Smooth muscle cell (in vitro differentiated cells): ENCODE measurements at regions not wholly inside any gene's neighbourhood (a gene's known extent, or its start where the extent isn't known, plus 50 kb on each side); places are given as distances from the start of the nearest gene placed in this dataset.

Source experiments
- DNase-seq: peaks from one replicate; lab custom pipeline; 2025; ENCODE audit not compliant: unreplicated experiment; lab: John Stamatoyannopoulos, UW
- H2AFZ ChIP-seq: fragments of 200-600 bp; sonication (generic); 2 replicates; pipeline ENCODE4 v1.6.0; 2016; ENCODE audit warnings: antibody characterized with exemption, low read depth, mild to moderate bottlenecking
- H3F3A ChIP-seq: fragments of 200-600 bp; sonication (generic); 2 replicates; pipeline ENCODE4 v1.6.0; 2017; ENCODE audit warnings: antibody characterized with exemption, low read depth
- H3K27ac ChIP-seq: fragments of 200-600 bp; sonication (generic); 2 replicates; pipeline ENCODE4 v1.5.1; 2016; ENCODE audit warnings: low read depth, mild to moderate bottlenecking
- H3K27me3 ChIP-seq: fragments of 200-600 bp; sonication (generic); 2 replicates; pipeline ENCODE4 v1.6.1; 2016; ENCODE audit warnings: low read depth, mild to moderate bottlenecking
- H3K36me3 ChIP-seq: fragments of 200-600 bp; sonication (generic); 2 replicates; pipeline ENCODE4 v1.5.1; 2016; ENCODE audit warnings: low read depth
- H3K4me1 ChIP-seq: fragments of 200-600 bp; sonication (generic); 2 replicates; pipeline ENCODE4 v1.5.1; 2016; ENCODE audit warnings: low read depth
- H3K4me2 ChIP-seq: fragments of 200-600 bp; sonication (generic); 2 replicates; pipeline ENCODE4 v1.6.0; 2016; ENCODE audit warnings: mild to moderate bottlenecking
- H3K4me3 ChIP-seq: fragments of 200-600 bp; sonication (generic); 2 replicates; pipeline ENCODE4 v1.5.1; 2016; ENCODE audit warnings: mild to moderate bottlenecking
- H3K79me2 ChIP-seq: fragments of 200-600 bp; sonication (generic); 2 replicates; pipeline ENCODE4 v1.6.0; 2016; ENCODE audit warnings: low read depth, mild to moderate bottlenecking
- H3K9ac ChIP-seq: fragments of 200-600 bp; sonication (generic); 2 replicates; pipeline ENCODE4 v1.6.0; 2016; ENCODE audit warnings: low read depth
- H3K9me3 ChIP-seq: fragments of 200-600 bp; sonication (generic); replicated peaks from 2 replicates; pipeline ENCODE4 v1.5.1; 2016; ENCODE audit warnings: low read depth
- H4K20me1 ChIP-seq: fragments of 200-600 bp; sonication (generic); 2 replicates; pipeline ENCODE4 v1.6.0; 2016; ENCODE audit warnings: low read depth
- CTCF ChIP-seq: fragments of 200-600 bp; sonication (generic); IDR thresholded peaks from 2 replicates; pipeline ENCODE4 v1.5.1; 2017; ENCODE audit warnings: borderline replicate concordance, mild to moderate bottlenecking, antibody characterized with exemption; ENCODE audit not compliant: insufficient read depth, poor library complexity, severe bottlenecking
- WGBS: methylation state at CpG from one replicate; pipeline ENCODE4 v1.1.7; 2016; ENCODE audit warnings: low lambda C conversion rate; 5-methylcytosine and 5-hydroxymethylcytosine counted together

- no peaks in the 10 kb centered on the region for H3K4me1 ChIP-seq
- no peak for TF ChIP-seq CTCF
- no peak for DNase-seq
- no peaks in the 10 kb centered on the region for H3K36me3 ChIP-seq
- H3K27me3 ChIP-seq = no peaks in the 10 kb centered on the region
- no peak overlapping the region for H3K27ac ChIP-seq
- 91% methylated on average over 3 of the region's 3 CpGs for WGBS
- no peak overlapping the region for H3K9ac ChIP-seq
- H3K4me2 ChIP-seq = no peak overlapping the region
- H3K4me3 ChIP-seq = no peak overlapping the region
- no peaks in the 10 kb centered on the region for H3F3A ChIP-seq
- H3K9me3 ChIP-seq = no peaks in the 10 kb centered on the region
- H2AFZ ChIP-seq = no peak overlapping the region
- no peaks in the 10 kb centered on the region for H3K79me2 ChIP-seq
- H4K20me1 ChIP-seq = no peaks in the 10 kb centered on the region
These were observed 692.1 kb downstream of the DNAJB9 start for GRCh38 chr7:109261781-109262180.

DNA sequence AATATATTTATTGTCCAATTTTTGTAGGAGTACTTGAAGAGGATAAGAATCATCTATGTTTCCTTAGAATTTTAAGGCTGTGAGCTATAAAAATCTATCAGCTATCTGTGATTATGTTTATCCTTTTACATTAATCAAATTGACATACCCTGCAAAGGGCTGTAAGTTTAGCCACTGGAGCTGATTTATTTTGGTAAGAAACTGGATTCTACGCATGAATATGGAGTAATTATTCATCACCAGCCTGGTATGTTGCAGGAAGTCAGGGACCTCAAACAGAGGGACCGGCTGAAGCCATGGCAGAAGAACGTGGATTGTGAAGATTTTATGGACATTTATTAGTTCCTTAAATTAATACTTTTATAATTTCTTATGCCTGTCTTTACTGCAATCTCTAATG lies 696.9 kb downstream of the DNAJB9 start:
- H3K36me3 ChIP-seq = no peaks in the 10 kb centered on the region
- H3K4me2 ChIP-seq = no peak overlapping the region
- H3K79me2 ChIP-seq = no peaks in the 10 kb centered on the region
- H3K27me3 ChIP-seq = no peaks in the 10 kb centered on the region
- no peak overlapping the region for H2AFZ ChIP-seq
- no peak for TF ChIP-seq CTCF
- no peak overlapping the region for H3K9ac ChIP-seq
- H4K20me1 ChIP-seq = no peaks in the 10 kb centered on the region
- H3F3A ChIP-seq = no peaks in the 10 kb centered on the region
- no peaks in the 10 kb centered on the region for H3K4me1 ChIP-seq
- H3K9me3 ChIP-seq = no peaks in the 10 kb centered on the region
- WGBS = 93% methylated on average over 3 of the region's 3 CpGs
- H3K27ac ChIP-seq = no peak overlapping the region
- H3K4me3 ChIP-seq = no peak overlapping the region
- no peak for DNase-seq

GRCh38 chr7:109276348-109276747 lies 706.7 kb downstream of the DNAJB9 start:
- TF ChIP-seq CTCF = no peak
- Histone ChIP-seq H3K4me1 (no peaks in the 10 kb centered on the region), H3K9me3 (no peaks in the 10 kb centered on the region), H3K36me3 (no peaks in the 10 kb centered on the region), H4K20me1 (no peaks in the 10 kb centered on the region), H3K27me3 (no peaks in the 10 kb centered on the region), H3F3A (no peaks in the 10 kb centered on the region), H3K4me2 (no peak overlapping the region), H2AFZ (no peak overlapping the region), H3K4me3 (no peak overlapping the region), H3K9ac (no peak overlapping the region), H3K79me2 (no peaks in the 10 kb centered on the region), H3K27ac (no peak overlapping the region)
- no peak for DNase-seq

- Histone ChIP-seq H3F3A (no peaks in the 10 kb centered on the region), H3K9ac (no peak overlapping the region), H3K4me3 (no peak overlapping the region), H3K36me3 (no peaks in the 10 kb centered on the region), H2AFZ (no peak overlapping the region), H3K27ac (no peak overlapping the region), H3K4me1 (no peaks in the 10 kb centered on the region), H3K79me2 (no peaks in the 10 kb centered on the region), H3K4me2 (no peak overlapping the region), H4K20me1 (no peaks in the 10 kb centered on the region), H3K27me3 (no peaks in the 10 kb centered on the region), H3K9me3 (no peaks in the 10 kb centered on the region)
- no peak for DNase-seq
- no peak for TF ChIP-seq CTCF
These were observed 713.1 kb downstream of the DNAJB9 start for GRCh38 chr7:109282726-109283125.
